Hepatocyte (in vitro differentiated cells): ENCODE measurements at regions not wholly inside any gene's neighbourhood (a gene's known extent, or its start where the extent isn't known, plus 50 kb on each side); places are given as distances from the start of the nearest gene placed in this dataset.

Experiments used
- DNase-seq: peaks from one replicate; pipeline ENCODE4 v3.0.0-alpha.2; 2016; ENCODE audit warnings: low spot score
- H2AFZ ChIP-seq: fragments of 200-600 bp; sonication (generic); 2 replicates; pipeline ENCODE4 v1.6.0; 2016; ENCODE audit warnings: antibody characterized with exemption, mild to moderate bottlenecking
- H3K27ac ChIP-seq: fragments of 200-600 bp; sonication (generic); 2 replicates; pipeline ENCODE4 v1.5.1; 2016; ENCODE audit warnings: mild to moderate bottlenecking
- H3K27me3 ChIP-seq: fragments of 200-600 bp; sonication (generic); 2 replicates; pipeline ENCODE4 v1.6.1; 2016
- H3K36me3 ChIP-seq: fragments of 200-600 bp; sonication (generic); replicated peaks from 2 replicates; pipeline ENCODE4 v1.5.1; 2016; ENCODE audit warnings: low read depth; ENCODE audit not compliant: insufficient read depth
- H3K4me1 ChIP-seq: fragments of 200-600 bp; sonication (generic); 2 replicates; pipeline ENCODE4 v1.5.1; 2016; ENCODE audit warnings: mild to moderate bottlenecking, moderate library complexity; ENCODE audit not compliant: insufficient read depth
- H3K4me2 ChIP-seq: fragments of 200-600 bp; sonication (generic); 2 replicates; pipeline ENCODE4 v1.6.0; 2016
- H3K4me3 ChIP-seq: fragments of 200-600 bp; sonication (generic); 2 replicates; pipeline ENCODE4 v1.5.1; 2016; ENCODE audit warnings: mild to moderate bottlenecking
- H3K79me2 ChIP-seq: fragments of 200-600 bp; sonication (generic); 2 replicates; pipeline ENCODE4 v1.6.0; 2017; ENCODE audit warnings: mild to moderate bottlenecking
- H3K9me2 ChIP-seq: fragments of 200-600 bp; sonication (generic); replicated peaks from 2 replicates; pipeline ENCODE4 v1.6.0; 2017; ENCODE audit warnings: mild to moderate bottlenecking; ENCODE audit not compliant: insufficient read depth
- H3K9me3 ChIP-seq: fragments of 200-600 bp; sonication (generic); 2 replicates; pipeline ENCODE4 v1.5.1; 2016; ENCODE audit warnings: low read depth, mild to moderate bottlenecking
- H4K20me1 ChIP-seq: fragments of 200-600 bp; sonication (generic); 2 replicates; pipeline ENCODE4 v1.6.0; 2016; ENCODE audit warnings: mild to moderate bottlenecking; ENCODE audit not compliant: insufficient read depth, poor library complexity, severe bottlenecking
- CTCF ChIP-seq: fragments of 200-600 bp; sonication (generic); IDR thresholded peaks from 2 replicates; pipeline ENCODE4 v1.5.1; 2016; ENCODE audit warnings: antibody characterized with exemption, mild to moderate bottlenecking; ENCODE audit not compliant: poor library complexity
- EZH2 ChIP-seq: fragments of 200-600 bp; sonication (generic); IDR thresholded peaks from 2 replicates; pipeline ENCODE4 v1.6.1; 2016; ENCODE audit warnings: antibody characterized with exemption, mild to moderate bottlenecking, borderline replicate concordance
- EZH2phosphoT487 ChIP-seq: fragments of 200-600 bp; sonication (generic); IDR thresholded peaks from one replicate; pipeline ENCODE4 v1.6.1; 2018; ENCODE audit warnings: antibody characterized with exemption, mild to moderate bottlenecking, low read depth, moderate library complexity; ENCODE audit not compliant: unreplicated experiment, severe bottlenecking
- WGBS: methylation state at CpG from one replicate; pipeline ENCODE4 v1.1.6; 2016; ENCODE audit warnings: low lambda C conversion rate; ENCODE audit errors: missing lambda C conversion rate; 5-methylcytosine and 5-hydroxymethylcytosine counted together

GRCh38 chr6:156309017-156309416 is 468.2 kb upstream of the ARID1B start:
- no peaks in the 10 kb centered on the region for H3K9me2 ChIP-seq
- WGBS: 85% methylated on average over 7 of the region's 7 CpGs
- no peaks in the 10 kb centered on the region for H3K36me3 ChIP-seq
- H3K79me2 ChIP-seq: no peaks in the 10 kb centered on the region
- no peak overlapping the region for H3K27ac ChIP-seq
- TF ChIP-seq CTCF (no peak), EZH2phosphoT487 (no peak), EZH2 (no peak)
- no peaks in the 10 kb centered on the region for H3K9me3 ChIP-seq
- no peaks in the 10 kb centered on the region for H4K20me1 ChIP-seq
- no peaks in the 10 kb centered on the region for H3K4me1 ChIP-seq
- no peak for DNase-seq
- H3K27me3 ChIP-seq: no peaks in the 10 kb centered on the region
- H3K4me2 ChIP-seq: no peak overlapping the region
- H2AFZ ChIP-seq: no peak overlapping the region
- H3K4me3 ChIP-seq: no peak overlapping the region

- no peaks in the 10 kb centered on the region for H3K36me3 ChIP-seq
- H3K9me2 ChIP-seq: no peaks in the 10 kb centered on the region
- no peaks in the 10 kb centered on the region for H3K27me3 ChIP-seq
- H3K4me2 ChIP-seq: no peak overlapping the region
- 79% methylated on average over 3 of the region's 3 CpGs for WGBS
- H2AFZ ChIP-seq: no peak overlapping the region
- H3K27ac ChIP-seq: no peak overlapping the region
- no peak overlapping the region for H3K4me3 ChIP-seq
- no peaks in the 10 kb centered on the region for H4K20me1 ChIP-seq
- no peak for DNase-seq
- H3K79me2 ChIP-seq: no peaks in the 10 kb centered on the region
- no peak for TF ChIP-seq CTCF
- TF ChIP-seq EZH2phosphoT487: no peak
- TF ChIP-seq EZH2: no peak
- H3K4me1 ChIP-seq: no peaks in the 10 kb centered on the region
- no peaks in the 10 kb centered on the region for H3K9me3 ChIP-seq
These were observed 468.6 kb upstream of the ARID1B start for GRCh38 chr6:156308604-156309003.

- no peaks in the 10 kb centered on the region for H3K36me3 ChIP-seq
- WGBS: 89% methylated on average over 3 of the region's 3 CpGs
- no peak for TF ChIP-seq EZH2
These were observed 470.6 kb upstream of the ARID1B start for GRCh38 chr6:156306531-156306930.

GRCh38 chr6:156283091-156283490 is 494.1 kb upstream of the ARID1B start:
- no peak overlapping the region for H3K27ac ChIP-seq
- no peaks in the 10 kb centered on the region for H3K27me3 ChIP-seq
- no peaks in the 10 kb centered on the region for H3K4me1 ChIP-seq
- H3K36me3 ChIP-seq: no peaks in the 10 kb centered on the region
- no peak overlapping the region for H3K4me3 ChIP-seq
- no peak for DNase-seq
- TF ChIP-seq CTCF: peak; percentile 4
- no peak for TF ChIP-seq EZH2phosphoT487
- TF ChIP-seq EZH2: no peak
- H4K20me1 ChIP-seq: no peaks in the 10 kb centered on the region
- H2AFZ ChIP-seq: no peak overlapping the region
- no peak overlapping the region for H3K4me2 ChIP-seq
- WGBS: 96% methylated on average over 1 of the region's 1 CpG
- no peaks in the 10 kb centered on the region for H3K9me2 ChIP-seq
- no peaks in the 10 kb centered on the region for H3K79me2 ChIP-seq
- H3K9me3 ChIP-seq: no peaks in the 10 kb centered on the region

More at GRCh38 chr6:156306531-156306930, 470.6 kb upstream of the ARID1B start:
- Histone ChIP-seq H2AFZ (no peak overlapping the region), H3K79me2 (no peaks in the 10 kb centered on the region), H3K4me1 (no peaks in the 10 kb centered on the region), H3K4me3 (no peak overlapping the region), H3K27ac (no peak overlapping the region), H3K9me2 (no peaks in the 10 kb centered on the region), H3K27me3 (no peaks in the 10 kb centered on the region), H4K20me1 (no peaks in the 10 kb centered on the region), H3K4me2 (no peak overlapping the region), H3K9me3 (no peaks in the 10 kb centered on the region)
- DNase-seq: no peak
